Activated CD4-positive, alpha-beta memory T cell treated with anti-CD3 and anti-CD28 coated beads for 36 hours (primary cell): ENCODE measurements at regions not wholly inside any gene's neighbourhood (a gene's known extent, or its start where the extent isn't known, plus 50 kb on each side); places are given as distances from the start of the nearest gene placed in this dataset.

Experiments used
- CTCF ChIA-PET: fragments of 350-600 bp; sonication (Branson Sonifier 250); formaldehyde crosslinking; loops from one replicate; lab custom pipeline; 2021; ENCODE audit warnings: antibody characterized with exemption, inconsistent platforms; lab: Charles Lee
- POLR2A ChIA-PET: fragments of 350-600 bp; sonication (Branson Sonifier 250); formaldehyde crosslinking; loops from one replicate; lab custom pipeline; 2021; ENCODE audit warnings: antibody characterized with exemption; lab: Charles Lee
- DNase-seq: peaks from one replicate; pipeline ENCODE4 v3.0.0-alpha.2; 2020
- H3K27ac Mint-ChIP-seq: one replicate; pipeline ENCODE4 v1.8.0; 2021; ENCODE audit warnings: mixed read lengths
- H3K27me3 Mint-ChIP-seq: one replicate; pipeline ENCODE4 v1.8.0; 2021; ENCODE audit warnings: mixed read lengths
- H3K36me3 Mint-ChIP-seq: one replicate; pipeline ENCODE4 v1.8.0; 2021; ENCODE audit warnings: mixed read lengths
- H3K4me1 Mint-ChIP-seq: one replicate; pipeline ENCODE4 v1.8.0; 2021; ENCODE audit warnings: low read depth, mixed read lengths
- H3K4me3 Mint-ChIP-seq: one replicate; pipeline ENCODE4 v1.8.0; 2021; ENCODE audit warnings: mild to moderate bottlenecking, mixed read lengths
- H3K9me3 Mint-ChIP-seq: one replicate; pipeline ENCODE4 v1.8.0; 2021; ENCODE audit warnings: mixed read lengths
- intact Hi-C: fragments of 100-400 bp; cut with micrococcal nuclease; formaldehyde crosslinking; loops from one replicate; pipeline ENCODE4 v1.15.1; 2023

GRCh38 chr5:3999929-4000328 is 404.3 kb downstream of the IRX1 start:
- H3K9me3 Mint-ChIP-seq, result peaks cover 13% of the 10 kb centered on the region
- intact Hi-C loops, result no loop called here
- H3K36me3 Mint-ChIP-seq, result no peaks in the 10 kb centered on the region
- no peak overlapping the region for H3K4me3 Mint-ChIP-seq
- ChIA-PET POLR2A (no interaction called here), CTCF (no interaction called here)
- no peak overlapping the region for H3K27ac Mint-ChIP-seq
- no peak for DNase-seq
- H3K27me3 Mint-ChIP-seq, result no peaks in the 10 kb centered on the region
- no peaks in the 10 kb centered on the region for H3K4me1 Mint-ChIP-seq

DNA sequence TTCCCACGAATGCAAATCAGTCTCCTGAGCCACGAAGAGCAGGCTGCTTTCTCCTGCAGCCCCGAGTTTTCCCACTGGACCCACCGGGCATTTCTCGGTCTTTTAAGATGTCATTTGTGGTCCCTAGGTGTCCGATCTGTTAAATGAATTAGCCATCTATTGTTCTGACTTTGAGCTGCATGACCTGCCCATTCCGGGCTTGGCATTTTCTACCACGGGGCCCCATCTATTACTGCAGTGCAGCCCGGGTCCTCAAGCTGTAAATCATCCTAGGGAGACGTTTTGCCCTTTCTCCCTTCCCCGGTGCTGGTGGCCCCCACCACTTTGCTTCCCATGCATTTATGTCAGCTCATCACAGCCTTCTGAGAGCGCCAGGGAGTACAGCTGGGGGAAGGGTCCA is 405.4 kb downstream of the IRX1 start:
- Mint-ChIP-seq H3K27ac (no peak overlapping the region), H3K4me3 (no peak overlapping the region), H3K4me1 (no peaks in the 10 kb centered on the region), H3K36me3 (no peaks in the 10 kb centered on the region), H3K9me3 (peaks cover 17% of the 10 kb centered on the region), H3K27me3 (no peaks in the 10 kb centered on the region)
- no peak for DNase-seq
- ChIA-PET POLR2A (no interaction called here), CTCF (no interaction called here)
- intact Hi-C loops, result no loop called here

DNA sequence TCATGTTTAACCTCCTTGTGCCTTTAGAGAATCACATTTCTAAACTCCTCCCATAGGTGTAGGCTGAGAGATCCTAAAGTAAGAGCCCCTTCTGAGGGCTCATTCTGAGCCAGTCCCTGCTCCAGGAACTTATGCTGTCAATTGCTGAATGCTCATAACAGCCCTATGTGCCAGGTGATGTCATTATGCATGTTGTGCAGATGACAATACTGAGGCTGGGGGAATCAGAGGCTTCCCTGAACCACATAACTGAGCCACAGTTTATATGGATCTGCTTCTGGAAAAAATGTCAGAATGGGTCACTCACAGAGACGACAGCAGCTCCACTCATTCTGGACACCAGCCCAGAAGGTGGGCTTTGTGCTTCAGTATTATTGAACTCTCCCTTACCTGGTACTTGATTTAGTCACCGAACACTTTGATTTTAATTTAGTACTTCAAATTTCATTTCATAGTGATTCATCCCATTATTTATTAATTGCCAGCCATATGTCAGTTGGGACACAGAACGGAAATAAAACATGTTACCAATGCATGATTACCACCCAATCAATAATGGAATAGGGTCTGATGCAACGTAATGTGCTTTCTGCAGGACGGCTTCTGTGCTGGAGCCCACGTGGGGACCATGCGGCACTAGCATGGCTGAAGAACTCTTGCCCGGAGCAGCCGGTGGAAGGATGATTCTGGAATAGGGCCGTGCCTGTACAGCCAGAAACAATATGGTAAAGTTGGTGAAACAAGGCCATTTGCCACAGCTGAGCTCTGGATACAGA is 406.3 kb downstream of the IRX1 start:
- no peak overlapping the region for H3K27ac Mint-ChIP-seq
- DNase-seq, result no peak
- POLR2A ChIA-PET, result no interaction called here
- H3K4me3 Mint-ChIP-seq, result no peak overlapping the region
- no peaks in the 10 kb centered on the region for H3K27me3 Mint-ChIP-seq
- intact Hi-C loops, result no loop called here
- H3K9me3 Mint-ChIP-seq, result peaks cover 17% of the 10 kb centered on the region
- no peaks in the 10 kb centered on the region for H3K4me1 Mint-ChIP-seq
- no peaks in the 10 kb centered on the region for H3K36me3 Mint-ChIP-seq
- CTCF ChIA-PET, result no interaction called here

DNA sequence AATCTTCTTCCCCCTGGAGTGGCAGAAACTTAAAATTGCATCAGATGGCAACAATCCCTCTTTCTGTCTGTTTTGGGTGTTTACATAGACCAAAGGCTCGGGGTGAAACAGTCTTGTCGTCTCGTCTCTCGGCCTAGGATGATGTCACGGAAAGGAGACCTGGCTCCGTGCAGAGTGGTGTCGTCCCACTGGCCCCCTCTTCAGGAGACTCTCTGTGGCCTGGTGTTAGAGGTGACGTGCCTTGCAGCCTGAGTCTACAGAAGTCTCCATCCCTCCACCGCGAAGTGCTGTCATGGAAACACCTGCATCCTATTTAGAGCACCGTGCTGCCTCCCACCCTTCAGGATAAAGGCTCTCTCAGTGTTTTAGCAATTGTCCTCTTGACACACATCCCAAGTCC is 409.7 kb downstream of the IRX1 start:
- no peak overlapping the region for H3K4me3 Mint-ChIP-seq
- ChIA-PET POLR2A (no interaction called here), CTCF (no interaction called here)
- H3K27me3 Mint-ChIP-seq, result no peaks in the 10 kb centered on the region
- H3K36me3 Mint-ChIP-seq, result no peaks in the 10 kb centered on the region
- intact Hi-C loops, result no loop called here
- H3K27ac Mint-ChIP-seq, result no peak overlapping the region
- no peaks in the 10 kb centered on the region for H3K4me1 Mint-ChIP-seq
- DNase-seq, result no peak
- peaks cover 19% of the 10 kb centered on the region for H3K9me3 Mint-ChIP-seq

- Mint-ChIP-seq H3K27ac (no peak overlapping the region), H3K4me3 (no peak overlapping the region), H3K9me3 (peaks cover 13% of the 10 kb centered on the region), H3K27me3 (no peaks in the 10 kb centered on the region), H3K4me1 (no peaks in the 10 kb centered on the region), H3K36me3 (no peaks in the 10 kb centered on the region)
- DNase-seq, result no peak
- ChIA-PET CTCF (no interaction called here), POLR2A (no interaction called here)
- intact Hi-C loops, result no loop called here
These were observed 411.4 kb downstream of the IRX1 start for GRCh38 chr5:4007001-4007400.

- H3K27ac Mint-ChIP-seq, result no peak overlapping the region
- peaks cover 2% of the 10 kb centered on the region for H3K9me3 Mint-ChIP-seq
- H3K36me3 Mint-ChIP-seq, result no peaks in the 10 kb centered on the region
- no peaks in the 10 kb centered on the region for H3K27me3 Mint-ChIP-seq
- POLR2A ChIA-PET, result no interaction called here
- intact Hi-C loops, result no loop called here
- H3K4me3 Mint-ChIP-seq, result no peak overlapping the region
- DNase-seq, result no peak
- no peaks in the 10 kb centered on the region for H3K4me1 Mint-ChIP-seq
- CTCF ChIA-PET, result no interaction called here
These were observed 416.3 kb downstream of the IRX1 start for GRCh38 chr5:4011943-4012342.

GRCh38 chr5:4013106-4013898 is 417.7 kb downstream of the IRX1 start:
- no peaks in the 10 kb centered on the region for H3K27me3 Mint-ChIP-seq
- H3K36me3 Mint-ChIP-seq, result no peaks in the 10 kb centered on the region
- H3K4me3 Mint-ChIP-seq, result no peak overlapping the region
- no peak for DNase-seq
- intact Hi-C loops, result no loop called here
- POLR2A ChIA-PET, result no interaction called here
- no peaks in the 10 kb centered on the region for H3K4me1 Mint-ChIP-seq
- CTCF ChIA-PET, result interaction anchor here (0.7 kb wide), 1 partner anchor 898 kb away, joined by 3 read pairs; no protein-coding TSS in a partner anchor
- H3K9me3 Mint-ChIP-seq, result peaks cover 3% of the 10 kb centered on the region
- H3K27ac Mint-ChIP-seq, result no peak overlapping the region

DNA sequence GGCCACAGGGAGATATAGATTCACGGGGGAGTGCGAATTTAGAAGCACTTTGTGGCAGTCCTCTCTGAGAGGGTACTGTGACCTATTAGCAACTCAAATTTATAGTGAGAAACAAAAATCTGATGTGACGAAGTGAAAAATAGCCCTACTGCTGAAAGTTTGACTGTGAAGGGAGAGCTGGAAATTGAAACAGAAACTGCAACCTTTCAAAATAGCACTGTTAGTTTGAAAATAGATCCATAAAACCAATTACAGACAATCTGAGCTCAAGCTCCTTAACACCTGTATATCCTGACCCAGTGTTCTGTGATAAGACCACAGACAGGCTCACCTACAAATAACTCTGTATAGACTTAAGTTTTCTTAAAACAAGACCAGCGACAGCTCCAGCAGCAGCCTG is 420.1 kb downstream of the IRX1 start:
- Mint-ChIP-seq H3K36me3 (no peaks in the 10 kb centered on the region), H3K9me3 (peaks cover 7% of the 10 kb centered on the region), H3K27ac (no peak overlapping the region), H3K27me3 (no peaks in the 10 kb centered on the region), H3K4me1 (no peaks in the 10 kb centered on the region), H3K4me3 (no peak overlapping the region)
- intact Hi-C loops, result no loop called here
- POLR2A ChIA-PET, result no interaction called here
- CTCF ChIA-PET, result no interaction called here
- no peak for DNase-seq

DNA sequence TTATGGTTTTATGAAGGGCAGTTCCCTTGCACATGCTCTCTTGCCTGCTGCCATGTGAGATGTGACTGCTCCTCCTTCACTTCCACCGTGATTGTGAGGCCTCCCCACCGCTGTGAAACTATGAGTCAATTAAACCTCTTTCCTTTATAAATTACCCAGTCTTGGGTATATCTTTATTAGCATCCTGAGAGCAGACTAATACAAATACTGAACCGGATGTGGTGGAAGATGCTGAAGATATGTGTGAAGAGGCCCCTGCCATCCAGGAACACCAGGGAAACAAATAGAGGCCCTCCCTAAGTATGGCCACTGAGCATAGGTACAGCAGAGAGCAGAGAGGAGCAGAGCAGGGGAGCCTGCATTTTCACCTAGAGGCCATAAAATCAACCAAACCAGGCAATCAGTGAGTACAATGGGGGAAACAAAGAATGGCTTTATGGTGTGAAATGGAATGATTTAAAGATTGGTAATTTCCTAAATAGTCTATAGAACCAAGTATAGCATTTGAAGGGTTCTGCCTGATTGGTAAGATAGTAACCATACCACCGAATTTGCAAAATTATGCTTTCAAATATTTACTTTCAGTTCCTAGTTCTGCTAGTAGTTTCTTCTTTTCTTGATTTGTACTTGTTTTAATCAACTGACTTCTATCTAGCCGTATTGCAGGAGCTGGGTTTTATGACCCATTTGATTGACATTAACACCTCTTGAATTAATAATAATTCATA is 421.6 kb downstream of the IRX1 start:
- Mint-ChIP-seq H3K4me1 (no peaks in the 10 kb centered on the region), H3K27ac (no peak overlapping the region), H3K36me3 (no peaks in the 10 kb centered on the region), H3K9me3 (peaks cover 10% of the 10 kb centered on the region), H3K27me3 (no peaks in the 10 kb centered on the region), H3K4me3 (no peak overlapping the region)
- no peak for DNase-seq
- POLR2A ChIA-PET, result no interaction called here
- intact Hi-C loops, result no loop called here
- CTCF ChIA-PET, result no interaction called here

DNA sequence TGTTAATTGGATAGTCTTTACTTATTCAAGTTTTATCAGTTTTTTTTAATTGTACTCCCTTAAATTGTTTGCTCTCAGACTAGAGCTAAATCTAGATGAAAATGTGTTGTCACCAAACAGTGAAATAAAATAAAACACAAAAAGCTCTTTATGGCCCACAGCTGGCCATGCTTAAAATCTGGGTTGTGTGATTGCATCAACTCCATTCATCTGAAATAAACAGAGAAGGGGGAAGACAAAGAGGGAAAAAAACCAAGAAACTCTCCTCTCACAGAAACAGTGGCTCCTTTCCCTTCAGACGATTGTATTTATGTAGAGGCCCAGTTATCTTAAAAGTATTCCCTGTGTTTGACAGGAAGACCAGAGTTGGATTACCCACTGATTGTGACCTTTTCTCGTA is 422.4 kb downstream of the IRX1 start:
- Mint-ChIP-seq H3K9me3 (peaks cover 14% of the 10 kb centered on the region), H3K4me3 (no peak overlapping the region), H3K4me1 (no peaks in the 10 kb centered on the region), H3K36me3 (no peaks in the 10 kb centered on the region), H3K27me3 (no peaks in the 10 kb centered on the region), H3K27ac (no peak overlapping the region)
- POLR2A ChIA-PET, result no interaction called here
- intact Hi-C loops, result no loop called here
- CTCF ChIA-PET, result no interaction called here
- no peak for DNase-seq

DNA sequence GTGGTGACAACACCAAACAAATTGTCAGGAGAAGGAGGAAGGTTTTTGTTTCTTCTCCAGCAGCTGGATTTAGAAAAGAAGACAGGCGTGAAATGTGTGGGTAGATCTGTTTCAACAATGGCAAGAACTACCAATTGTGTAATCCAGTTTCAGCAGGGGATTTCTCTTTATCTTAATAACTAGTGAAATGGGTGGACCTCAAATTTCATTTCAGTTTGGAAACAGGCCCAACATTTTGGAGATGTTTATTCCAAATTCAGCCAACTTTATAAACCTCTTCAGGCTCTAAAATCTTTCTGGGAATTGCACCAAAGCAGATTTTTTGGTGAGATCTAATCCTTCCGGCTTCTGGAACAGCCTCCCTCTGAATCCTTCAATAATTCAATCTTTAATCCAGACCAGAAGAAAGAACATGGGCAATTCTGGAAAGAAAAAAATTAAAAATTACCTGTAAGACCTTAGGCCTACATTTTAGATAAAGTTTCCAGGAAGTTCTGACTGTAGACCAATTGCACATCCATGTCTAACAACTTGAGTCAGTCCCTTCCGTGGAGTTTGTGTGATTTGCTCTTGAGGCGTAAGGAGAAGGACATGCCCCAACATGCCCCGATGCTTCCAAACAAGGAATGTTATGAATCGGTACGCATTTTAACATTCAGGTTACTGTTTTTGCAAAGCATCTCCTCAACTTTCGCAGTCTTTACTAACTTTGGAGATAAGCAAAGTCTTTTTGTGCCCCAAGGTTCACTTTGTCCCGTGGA is 423.6 kb downstream of the IRX1 start:
- intact Hi-C loops, result no loop called here
- POLR2A ChIA-PET, result no interaction called here
- H3K36me3 Mint-ChIP-seq, result no peaks in the 10 kb centered on the region
- H3K4me3 Mint-ChIP-seq, result no peak overlapping the region
- CTCF ChIA-PET, result no interaction called here
- H3K9me3 Mint-ChIP-seq, result peaks cover 18% of the 10 kb centered on the region
- no peaks in the 10 kb centered on the region for H3K4me1 Mint-ChIP-seq
- no peak overlapping the region for H3K27ac Mint-ChIP-seq
- no peak for DNase-seq
- H3K27me3 Mint-ChIP-seq, result no peaks in the 10 kb centered on the region

GRCh38 chr5:4019841-4020240 is 424.2 kb downstream of the IRX1 start:
- ChIA-PET CTCF (no interaction called here), POLR2A (no interaction called here)
- Mint-ChIP-seq H3K9me3 (peaks cover 18% of the 10 kb centered on the region), H3K27ac (no peak overlapping the region), H3K27me3 (no peaks in the 10 kb centered on the region), H3K4me3 (no peak overlapping the region), H3K36me3 (no peaks in the 10 kb centered on the region), H3K4me1 (no peaks in the 10 kb centered on the region)
- no peak for DNase-seq
- intact Hi-C loops, result no loop called here
